Ovary (tissue), 3 donors: ENCODE measurements at regions not wholly inside any gene's neighbourhood (a gene's known extent, or its start where the extent isn't known, plus 50 kb on each side); places are given as distances from the start of the nearest gene placed in this dataset.

ENCODE experiments used
- CTCF ChIP-seq, 3 donors: fragments of 450-650 bp in 2 of 3; fragments of 200-600 bp in 1 of 3; IDR thresholded peaks; one replicate each; pipeline versions ENCODE4 v1.5.1 to v1.8.0; 2016 to 2022; ENCODE audit warnings: antibody characterized with exemption in 3 of 3, mild to moderate bottlenecking in 1 of 3
- EP300 ChIP-seq: sonication (generic); formaldehyde crosslinking; IDR thresholded peaks from one replicate; pipeline ENCODE4 v1.6.1; 2017; ENCODE audit warnings: antibody characterized with exemption
- POLR2A ChIP-seq: fragments of 450-650 bp; IDR thresholded peaks from one replicate; pipeline ENCODE4 v1.6.1; 2017; ENCODE audit warnings: antibody characterized with exemption, mild to moderate bottlenecking, moderate library complexity
- donor health status: DM: no; HTN: no; CAD: no.

- TF ChIP-seq EP300 (no peak), POLR2A (no peak), CTCF (IDR thresholded peaks at IDR 0.05) (no peak)
Observed at GRCh38 chr1:188364927-188365449, 1536.2 kb downstream of the PLA2G4A start.
